Smooth muscle cell (in vitro differentiated cells): ENCODE measurements at regions not wholly inside any gene's neighbourhood (a gene's known extent, or its start where the extent isn't known, plus 50 kb on each side); places are given as distances from the start of the nearest gene placed in this dataset.

Experiments used
- DNase-seq: peaks from one replicate; lab custom pipeline; 2025; ENCODE audit not compliant: unreplicated experiment; lab: John Stamatoyannopoulos, UW
- H2AFZ ChIP-seq: fragments of 200-600 bp; sonication (generic); 2 replicates; pipeline ENCODE4 v1.6.0; 2016; ENCODE audit warnings: antibody characterized with exemption, low read depth, mild to moderate bottlenecking
- H3F3A ChIP-seq: fragments of 200-600 bp; sonication (generic); 2 replicates; pipeline ENCODE4 v1.6.0; 2017; ENCODE audit warnings: antibody characterized with exemption, low read depth
- H3K27ac ChIP-seq: fragments of 200-600 bp; sonication (generic); 2 replicates; pipeline ENCODE4 v1.5.1; 2016; ENCODE audit warnings: low read depth, mild to moderate bottlenecking
- H3K27me3 ChIP-seq: fragments of 200-600 bp; sonication (generic); 2 replicates; pipeline ENCODE4 v1.6.1; 2016; ENCODE audit warnings: low read depth, mild to moderate bottlenecking
- H3K36me3 ChIP-seq: fragments of 200-600 bp; sonication (generic); 2 replicates; pipeline ENCODE4 v1.5.1; 2016; ENCODE audit warnings: low read depth
- H3K4me1 ChIP-seq: fragments of 200-600 bp; sonication (generic); 2 replicates; pipeline ENCODE4 v1.5.1; 2016; ENCODE audit warnings: low read depth
- H3K4me2 ChIP-seq: fragments of 200-600 bp; sonication (generic); 2 replicates; pipeline ENCODE4 v1.6.0; 2016; ENCODE audit warnings: mild to moderate bottlenecking
- H3K4me3 ChIP-seq: fragments of 200-600 bp; sonication (generic); 2 replicates; pipeline ENCODE4 v1.5.1; 2016; ENCODE audit warnings: mild to moderate bottlenecking
- H3K79me2 ChIP-seq: fragments of 200-600 bp; sonication (generic); 2 replicates; pipeline ENCODE4 v1.6.0; 2016; ENCODE audit warnings: low read depth, mild to moderate bottlenecking
- H3K9ac ChIP-seq: fragments of 200-600 bp; sonication (generic); 2 replicates; pipeline ENCODE4 v1.6.0; 2016; ENCODE audit warnings: low read depth
- H3K9me3 ChIP-seq: fragments of 200-600 bp; sonication (generic); replicated peaks from 2 replicates; pipeline ENCODE4 v1.5.1; 2016; ENCODE audit warnings: low read depth
- H4K20me1 ChIP-seq: fragments of 200-600 bp; sonication (generic); 2 replicates; pipeline ENCODE4 v1.6.0; 2016; ENCODE audit warnings: low read depth
- CTCF ChIP-seq: fragments of 200-600 bp; sonication (generic); IDR thresholded peaks from 2 replicates; pipeline ENCODE4 v1.5.1; 2017; ENCODE audit warnings: borderline replicate concordance, mild to moderate bottlenecking, antibody characterized with exemption; ENCODE audit not compliant: insufficient read depth, poor library complexity, severe bottlenecking
- WGBS: methylation state at CpG from one replicate; pipeline ENCODE4 v1.1.7; 2016; ENCODE audit warnings: low lambda C conversion rate; 5-methylcytosine and 5-hydroxymethylcytosine counted together

- 43% methylated on average over 6 of the region's 6 CpGs for WGBS
- Histone ChIP-seq H3K36me3 (no peaks in the 10 kb centered on the region), H3K27me3 (peaks cover 59% of the 10 kb centered on the region), H3K4me2 (no peak overlapping the region), H2AFZ (no peak overlapping the region), H3K4me1 (peaks cover 37% of the 10 kb centered on the region), H3K9me3 (no peaks in the 10 kb centered on the region), H3K4me3 (no peak overlapping the region), H3K79me2 (no peaks in the 10 kb centered on the region), H3F3A (no peaks in the 10 kb centered on the region), H3K27ac (no peak overlapping the region), H4K20me1 (no peaks in the 10 kb centered on the region), H3K9ac (no peak overlapping the region)
- no peak for TF ChIP-seq CTCF
- no peak for DNase-seq
Observed at GRCh38 chr5:3101561-3101960, 350.1 kb upstream of the IRX2 start.

- no peak overlapping the region for H3K9ac ChIP-seq
- no peak overlapping the region for H3K4me2 ChIP-seq
- no peaks in the 10 kb centered on the region for H4K20me1 ChIP-seq
- H3K4me1 ChIP-seq, result peaks cover 37% of the 10 kb centered on the region
- H3K79me2 ChIP-seq, result no peaks in the 10 kb centered on the region
- TF ChIP-seq CTCF, result no peak
- H3K27me3 ChIP-seq, result peaks cover 58% of the 10 kb centered on the region
- no peak overlapping the region for H2AFZ ChIP-seq
- no peak overlapping the region for H3K4me3 ChIP-seq
- no peak for DNase-seq
- 42% methylated on average over 14 of the region's 14 CpGs for WGBS
- H3K9me3 ChIP-seq, result no peaks in the 10 kb centered on the region
- H3K36me3 ChIP-seq, result no peaks in the 10 kb centered on the region
- H3K27ac ChIP-seq, result no peak overlapping the region
- no peaks in the 10 kb centered on the region for H3F3A ChIP-seq
Observed at GRCh38 chr5:3100921-3101551, 349.6 kb upstream of the IRX2 start.

- 86% methylated on average over 6 of the region's 6 CpGs for WGBS
- no peaks in the 10 kb centered on the region for H3K9me3 ChIP-seq
- no peaks in the 10 kb centered on the region for H4K20me1 ChIP-seq
- H3F3A ChIP-seq, result no peaks in the 10 kb centered on the region
- H3K79me2 ChIP-seq, result no peaks in the 10 kb centered on the region
- H3K27me3 ChIP-seq, result peaks cover 52% of the 10 kb centered on the region
- no peak overlapping the region for H3K27ac ChIP-seq
- H3K9ac ChIP-seq, result no peak overlapping the region
- H3K4me2 ChIP-seq, result no peak overlapping the region
- peaks cover 33% of the 10 kb centered on the region for H3K4me1 ChIP-seq
- no peak for DNase-seq
- no peak overlapping the region for H3K4me3 ChIP-seq
- H2AFZ ChIP-seq, result no peak overlapping the region
- no peak for TF ChIP-seq CTCF
- no peaks in the 10 kb centered on the region for H3K36me3 ChIP-seq
Observed at GRCh38 chr5:3099954-3100353, 348.5 kb upstream of the IRX2 start.

- no peaks in the 10 kb centered on the region for H4K20me1 ChIP-seq
- H2AFZ ChIP-seq, result no peak overlapping the region
- H3K4me1 ChIP-seq, result peaks cover 28% of the 10 kb centered on the region
- H3K27me3 ChIP-seq, result peaks cover 51% of the 10 kb centered on the region
- no peak for TF ChIP-seq CTCF
- H3K27ac ChIP-seq, result no peak overlapping the region
- no peaks in the 10 kb centered on the region for H3K79me2 ChIP-seq
- DNase-seq, result no peak
- no peak overlapping the region for H3K4me3 ChIP-seq
- H3K4me2 ChIP-seq, result no peak overlapping the region
- no peaks in the 10 kb centered on the region for H3K9me3 ChIP-seq
- WGBS, result 87% methylated on average over 14 of the region's 14 CpGs
- no peaks in the 10 kb centered on the region for H3K36me3 ChIP-seq
- no peak overlapping the region for H3K9ac ChIP-seq
- H3F3A ChIP-seq, result no peaks in the 10 kb centered on the region
Observed at GRCh38 chr5:3099526-3099925, 348.0 kb upstream of the IRX2 start.
